ENCODE measurements at regions not wholly inside any gene's neighbourhood (a gene's known extent, or its start where the extent isn't known, plus 50 kb on each side); places are given as distances from the start of the nearest gene placed in this dataset.
A peak's percentile ranks its signal among the peaks of the same experiment; 100 is the strongest.

- TF ChIP-seq CHD1 (IDR thresholded peaks at IDR 0.05; ENCODE audit: low read depth, low read length): no peak
- TF ChIP-seq E2F4 (IDR thresholded peaks at IDR 0.05; ENCODE audit: low read depth, low read length): no peak
- peak; percentile 56; the same call in 1 of the 2 replicates for TF ChIP-seq YY1 (IDR thresholded peaks at IDR 0.05; ENCODE audit: low read depth, low read length)
- TF ChIP-seq SP1 (IDR thresholded peaks at IDR 0.05; ENCODE audit: low read depth, low read length): peak; percentile 28
- no peak for TF ChIP-seq CBX3 (IDR thresholded peaks at IDR 0.05; ENCODE audit: borderline replicate concordance, low read depth)
- TF ChIP-seq ZNF207 (IDR thresholded peaks at IDR 0.05; ENCODE audit: borderline replicate concordance): no peak
Measured at GRCh38 chrX:40174854-40175510, 77.2 kb upstream of the BCOR start (continued).

GRCh38 chrX:40174001-40174853 is 76.5 kb upstream of the BCOR start:
- ChIA-PET RAD21 (ENCODE audit: unreplicated experiment) (no interaction called here), CTCF (no interaction called here), SMC1A (ENCODE audit: uncharacterized antibody, unreplicated experiment) (no interaction called here), POLR2A (no interaction called here)
- 0 out of 2 replicates have a peak, but pooled peaks cover 9% of the 10 kb centered on the region for H3K4me1 ChIP-seq (ENCODE audit: control insufficient read depth, insufficient read depth, low read length)
- no peaks in the 10 kb centered on the region for H4K20me1 ChIP-seq (ENCODE audit: control insufficient read depth, insufficient read depth)
- H3K36me3 ChIP-seq (ENCODE audit: control insufficient read depth in 2 of 2, insufficient read depth in 2 of 2, low read length in 1 of 2): no peaks in the 10 kb centered on the region
- no peak overlapping the region for H2AFZ ChIP-seq (ENCODE audit: control insufficient read depth, low read depth, low read length)
- H3K9me3 ChIP-seq (replicated peaks; ENCODE audit: control insufficient read depth, insufficient read depth, low read length): no peaks in the 10 kb centered on the region; the same call in 2 of the 3 replicates
- TSS peak; percentile 64 for BruUV-seq (replicated peaks)
- in situ Hi-C loops (cut with MboI): no loop called here
- H3K27ac ChIP-seq (ENCODE audit: control insufficient read depth, insufficient read depth): peak overlapping the region; percentile 96
- DNase-seq (ENCODE audit: low read depth, low spot score) (no peak), FAIRE-seq (no peak), ATAC-seq (peak; percentile 11)
- H3K9ac ChIP-seq (ENCODE audit: control insufficient read depth, insufficient read depth, low read length): peak overlapping the region; percentile 95
- 27% methylated on average over 41 of the region's 41 CpGs for WGBS (ENCODE audit: insufficient coverage, insufficient replicate concordance, low lambda C conversion rate, missing lambda C conversion rate)
- H3K4me3 ChIP-seq: peak overlapping the region; percentile 61; the same call in 1 of the 2 replicates
- H3K79me2 ChIP-seq (ENCODE audit: control insufficient read depth, insufficient read depth, low read length): peaks cover 23% of the 10 kb centered on the region
- H3K4me2 ChIP-seq (ENCODE audit: control insufficient read depth, insufficient read depth): peak overlapping the region; percentile 79
- intact Hi-C loops (cut with micrococcal nuclease; ENCODE audit: unreplicated experiment): loop anchor here (1.0 to 10.0 kb wide), 5 partner anchors 33 to 319 kb away; no protein-coding TSS in a partner anchor
- no peaks in the 10 kb centered on the region for H3K27me3 ChIP-seq (replicated peaks in 1 of 2; ENCODE audit: control insufficient read depth in 2 of 2, insufficient read depth in 2 of 2, low read length in 1 of 2)
- TF ChIP-seq CBX5 (IDR thresholded peaks at IDR 0.05; ENCODE audit: low read depth): 0 out of 2 replicates have a peak, but pooled peaks have one; percentile 8
- TF ChIP-seq CHD4 (IDR thresholded peaks at IDR 0.05): no peak
- no peak for TF ChIP-seq TCF12 (IDR thresholded peaks at IDR 0.05; ENCODE audit: low read depth, low read length)
- no peak for TF ChIP-seq CEBPZ (IDR thresholded peaks at IDR 0.05; ENCODE audit: low read depth, low read length)
- TF ChIP-seq TAF1 (IDR thresholded peaks at IDR 0.05; ENCODE audit: borderline replicate concordance, low read depth, low read length): peak; percentile 29; the same call in 1 of the 2 replicates
- TF ChIP-seq ZBED1 (IDR thresholded peaks at IDR 0.05; ENCODE audit: borderline replicate concordance): no peak
- TF ChIP-seq POLR2AphosphoS2 (IDR thresholded peaks at IDR 0.05; ENCODE audit: low read depth, low read length): no peak
- no peak for TF ChIP-seq ZNF217 (IDR thresholded peaks at IDR 0.05)
- TF ChIP-seq MYC (IDR thresholded peaks at IDR 0.05; ENCODE audit: insufficient read depth, insufficient read length, insufficient replicate concordance, low read length, severe bottlenecking): no peak
- peak in 1 of 2 experiments; percentile 9; a peak in 1 of 4 replicates for TF ChIP-seq IKZF2 (IDR thresholded peaks at IDR 0.05)
